ENCODE measurements at regions not wholly inside any gene's neighbourhood (a gene's known extent, or its start where the extent isn't known, plus 50 kb on each side); places are given as distances from the start of the nearest gene placed in this dataset.

DNA sequence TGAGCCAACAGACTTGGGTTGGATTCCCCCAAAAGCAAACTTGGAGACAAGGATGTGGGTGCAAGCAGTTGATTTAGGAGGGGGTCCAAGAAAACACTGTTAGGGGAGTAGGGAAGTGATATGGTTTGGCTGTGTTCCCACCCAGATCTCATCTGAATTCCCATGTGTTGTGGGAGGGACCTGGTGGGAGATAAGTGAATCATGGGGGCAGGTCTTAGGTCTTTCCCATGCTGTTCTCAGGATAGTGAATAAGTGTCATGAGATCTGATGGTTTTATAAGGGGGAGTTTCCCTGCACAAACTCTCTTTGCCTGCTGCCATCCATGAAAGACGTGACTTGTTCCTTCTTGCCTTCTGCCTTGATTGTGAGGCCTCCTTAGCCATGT lies 542.6 kb downstream of the DHX35 start:
- TF ChIP-seq POLR2A (IDR thresholded peaks at IDR 0.05; ENCODE audit: low read length) = no peak
- TF ChIP-seq GATA1 (IDR thresholded peaks at IDR 0.05; ENCODE audit: low read depth, low read length) = no peak
